ENCODE measurements at regions not wholly inside any gene's neighbourhood (a gene's known extent, or its start where the extent isn't known, plus 50 kb on each side); places are given as distances from the start of the nearest gene placed in this dataset.
"Not testable (repeated sequence)": the region's sequence is repeated elsewhere in the genome, so short reads cannot be mapped to it uniquely, and the experiment has no call there.

- no peak for DNase-seq
These were observed 1690.7 kb upstream of the TMEFF2 start for GRCh38 chr2:193885419-193885818.

DNA sequence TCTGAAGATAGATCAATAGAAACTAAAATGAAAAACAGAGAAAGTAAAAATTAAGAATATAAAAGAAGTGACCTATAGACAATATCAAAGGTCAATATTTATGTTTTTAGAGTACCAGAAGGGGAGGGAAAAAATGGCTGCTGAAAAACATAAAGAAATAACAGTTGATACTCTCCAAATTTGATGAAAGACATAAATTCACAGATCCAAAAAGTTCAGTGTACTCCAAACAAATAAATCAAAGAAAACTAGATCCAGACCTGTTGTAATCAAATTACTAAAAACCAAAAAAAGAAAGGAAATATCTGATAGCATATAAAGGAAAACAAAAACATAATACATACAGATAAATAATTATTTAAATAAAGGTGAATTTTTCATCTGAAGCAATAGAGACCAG is 1689.1 kb upstream of the TMEFF2 start:
- no peak for DNase-seq

- no peak for DNase-seq
These were observed 1682.2 kb upstream of the TMEFF2 start for GRCh38 chr2:193876980-193877379.

DNA sequence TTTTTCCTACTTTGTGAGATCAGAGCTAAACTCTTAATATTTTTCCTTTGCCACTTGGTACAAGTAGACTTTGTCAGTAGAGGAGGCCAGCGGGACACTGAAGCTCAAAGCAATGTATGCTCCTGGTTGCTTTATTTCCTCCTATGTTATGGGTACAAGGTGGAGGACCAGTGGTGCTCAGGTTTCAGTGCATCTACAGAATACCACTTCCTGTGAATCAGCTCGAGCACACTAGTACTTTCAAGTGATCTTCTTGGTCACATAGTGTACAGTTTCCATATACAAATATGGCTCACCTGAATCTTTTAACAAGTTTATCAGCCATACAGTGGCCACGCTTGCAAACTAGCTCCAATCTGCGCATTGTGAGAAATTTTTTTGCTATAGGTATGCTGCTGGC is 1674.8 kb upstream of the TMEFF2 start:
- no peak for DNase-seq

DNA sequence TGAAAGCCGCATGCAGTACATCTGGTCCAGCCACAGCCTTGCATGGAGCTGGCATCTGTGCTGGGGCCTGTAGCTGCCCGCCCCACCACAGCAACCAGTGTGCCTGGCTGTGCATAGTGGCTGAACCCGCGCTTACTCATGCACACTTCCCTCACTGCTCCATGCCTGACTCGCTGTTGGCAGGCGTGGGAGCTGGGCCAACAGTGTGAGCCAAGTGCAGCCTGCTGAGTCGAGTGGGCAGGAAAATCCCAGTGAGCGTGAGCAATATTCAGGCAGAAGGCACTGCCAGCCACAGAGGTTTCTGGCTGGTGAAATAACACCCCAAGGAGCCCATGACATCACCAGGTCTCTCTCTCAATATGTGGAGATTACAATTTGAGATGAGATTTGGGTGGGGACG is 1674.1 kb upstream of the TMEFF2 start:
- no peak for DNase-seq

DNA sequence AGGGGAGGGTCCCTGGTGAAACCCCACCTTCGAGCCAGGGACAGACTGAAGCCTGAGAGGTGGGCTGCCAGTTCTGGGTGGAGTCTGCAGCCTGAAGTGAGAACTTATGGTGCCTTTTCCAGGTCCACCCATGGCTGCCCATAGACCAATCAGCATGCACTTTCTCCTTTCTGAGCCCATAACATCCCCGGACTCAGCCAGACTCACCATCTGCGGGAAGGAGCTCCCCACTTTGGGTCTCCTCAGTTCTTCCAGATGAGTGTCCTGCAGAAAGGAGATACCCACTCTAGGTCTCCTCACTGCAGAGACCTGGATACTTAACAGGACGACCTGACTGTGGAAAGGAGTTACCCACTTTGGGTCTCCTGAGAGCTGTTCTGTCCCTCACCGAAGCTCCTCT is 1673.4 kb upstream of the TMEFF2 start:
- no peak for DNase-seq

DNA sequence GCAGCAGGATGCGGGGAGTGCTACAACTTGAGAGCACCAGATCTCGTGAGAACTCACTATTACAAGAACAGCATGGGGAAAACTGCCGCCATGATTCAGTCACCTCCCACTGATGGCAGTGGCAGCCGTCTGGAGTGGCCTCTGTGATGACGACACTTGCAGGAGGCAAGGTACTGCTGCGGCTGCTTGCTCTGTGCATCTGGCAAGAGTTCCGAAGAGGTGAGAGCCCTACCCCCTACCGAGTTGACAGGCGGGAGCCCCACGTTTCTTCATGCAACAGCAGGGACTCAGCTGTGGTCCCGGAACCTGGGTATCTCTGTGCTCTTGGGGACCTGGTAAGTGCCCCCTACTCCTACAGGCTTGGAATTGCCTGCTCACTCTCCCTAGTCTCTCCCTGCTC is 1672.7 kb upstream of the TMEFF2 start:
- no peak for DNase-seq

- no peak for DNase-seq
These were observed 1666.8 kb upstream of the TMEFF2 start for GRCh38 chr2:193861557-193861956.

- no peak for DNase-seq
These were observed 1653.3 kb upstream of the TMEFF2 start for GRCh38 chr2:193847991-193848390.

DNA sequence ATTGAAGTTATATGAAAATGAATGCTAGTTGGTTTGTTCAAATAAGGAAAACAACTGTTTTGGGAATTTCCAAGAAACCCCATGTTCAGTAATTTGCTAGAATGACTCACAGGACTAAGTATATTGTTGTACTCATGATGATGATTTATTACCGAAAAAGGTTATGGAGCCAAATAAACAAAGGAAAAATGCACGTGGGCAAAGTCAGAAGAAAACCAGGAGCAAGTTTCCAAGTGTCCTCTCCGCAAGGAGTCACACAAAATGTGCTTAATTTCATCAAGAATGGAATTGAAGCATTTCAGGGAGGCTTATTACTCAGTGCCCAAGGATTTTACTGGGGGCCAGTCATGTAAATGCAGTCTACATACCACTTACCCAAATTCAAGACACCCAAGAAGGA is 1652.4 kb upstream of the TMEFF2 start:
- no peak for DNase-seq

DNA sequence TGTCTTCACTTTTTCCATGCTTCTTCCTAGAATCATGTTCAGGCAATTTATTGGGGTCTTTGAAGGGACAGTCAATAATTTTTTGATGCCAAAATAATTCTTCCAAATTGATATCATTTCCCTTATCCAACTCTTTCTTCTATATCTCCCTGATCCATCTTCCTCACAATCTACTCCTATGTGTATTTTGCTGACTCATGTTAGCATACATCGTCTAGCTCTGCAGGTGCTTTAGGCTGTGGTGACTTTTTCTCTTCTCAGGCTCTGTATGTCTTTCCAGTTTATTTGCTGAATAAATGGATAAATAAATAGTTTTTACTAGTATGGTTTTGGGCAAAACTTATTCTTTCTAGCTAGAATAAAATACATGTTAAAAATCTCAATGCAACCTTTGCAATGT is 1650.9 kb upstream of the TMEFF2 start:
- DNase-seq = no peak

GRCh38 chr2:193843675-193844074 is 1648.9 kb upstream of the TMEFF2 start:
- DNase-seq = no peak

DNA sequence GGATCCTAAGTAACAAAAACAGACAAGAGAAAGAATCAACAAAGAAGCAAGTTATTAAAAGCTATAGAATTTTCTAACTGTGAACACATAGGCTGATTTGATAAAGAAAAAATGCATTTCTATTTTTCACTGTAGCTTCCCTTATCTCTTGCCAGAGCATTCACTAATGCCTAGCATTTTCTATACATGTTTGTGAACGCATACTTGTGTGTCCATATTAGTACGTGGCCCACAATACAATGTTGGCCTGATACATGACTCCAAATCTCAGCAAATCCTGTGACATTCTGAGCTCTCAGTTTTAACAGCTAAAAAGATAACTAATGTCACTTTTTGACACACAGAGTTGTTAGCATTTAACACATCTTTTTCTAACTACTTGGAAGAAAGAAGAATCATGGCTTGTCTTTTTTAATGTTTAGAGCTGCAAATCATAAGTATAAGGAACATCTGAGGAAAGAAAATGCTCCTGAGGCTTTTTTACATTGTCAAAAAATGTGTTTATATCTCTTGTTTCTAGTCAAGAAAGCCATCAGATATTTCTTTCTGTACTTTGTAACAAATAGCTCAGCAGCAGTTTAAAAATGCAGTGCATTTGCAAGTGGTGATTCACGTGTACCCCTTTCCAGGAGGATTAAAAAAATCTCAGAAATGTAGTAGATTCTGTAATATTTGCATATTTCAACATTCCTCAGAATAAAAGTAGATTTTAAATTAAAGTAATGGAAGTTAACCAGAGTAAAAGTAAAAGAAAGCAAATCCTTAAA is 1646.8 kb upstream of the TMEFF2 start:
- no peak for DNase-seq

- no peak for DNase-seq
These were observed 1642.5 kb upstream of the TMEFF2 start for GRCh38 chr2:193837111-193837738.

GRCh38 chr2:193836424-193837006 is 1641.8 kb upstream of the TMEFF2 start:
- DNase-seq = not testable (repeated sequence)

DNA sequence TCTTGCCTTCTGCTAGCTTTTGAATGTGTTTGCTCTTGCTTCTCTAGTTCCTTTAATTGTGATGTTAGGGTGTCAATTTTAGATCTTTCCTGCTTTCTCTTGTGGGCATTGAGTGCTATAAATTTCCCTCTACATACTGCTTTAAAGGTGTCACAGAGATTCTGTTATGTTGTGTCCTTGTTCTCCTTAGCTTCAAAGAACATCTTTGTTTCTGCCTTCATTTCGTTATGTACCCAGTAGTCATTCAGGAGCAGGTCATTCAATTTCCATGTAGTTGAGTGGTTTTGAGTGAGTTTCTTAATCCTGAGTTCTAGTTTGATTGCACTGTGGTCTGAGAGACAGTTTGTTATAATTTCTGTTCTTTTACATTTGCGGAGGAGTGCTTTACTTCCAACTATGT is 1639.2 kb upstream of the TMEFF2 start:
- not testable (repeated sequence) for DNase-seq

DNA sequence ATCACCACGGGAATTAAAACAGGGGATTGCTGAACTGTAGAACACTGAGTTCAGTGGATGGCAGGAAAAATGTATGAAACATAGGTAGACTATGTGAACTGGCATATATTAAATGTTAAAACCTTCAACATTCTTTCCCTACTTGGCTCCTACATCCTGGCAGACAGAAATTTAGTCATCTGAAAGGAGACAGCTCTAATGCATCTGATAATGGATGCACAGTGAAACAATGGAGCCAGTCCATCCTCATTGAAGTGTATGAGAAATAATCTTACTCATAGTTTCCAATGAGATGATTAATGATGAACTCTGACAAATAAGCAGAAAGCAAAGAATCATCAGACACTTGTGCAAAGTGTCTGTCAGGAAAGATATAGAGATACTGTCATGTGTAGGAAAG is 1629.7 kb upstream of the TMEFF2 start:
- DNase-seq = no peak

DNA sequence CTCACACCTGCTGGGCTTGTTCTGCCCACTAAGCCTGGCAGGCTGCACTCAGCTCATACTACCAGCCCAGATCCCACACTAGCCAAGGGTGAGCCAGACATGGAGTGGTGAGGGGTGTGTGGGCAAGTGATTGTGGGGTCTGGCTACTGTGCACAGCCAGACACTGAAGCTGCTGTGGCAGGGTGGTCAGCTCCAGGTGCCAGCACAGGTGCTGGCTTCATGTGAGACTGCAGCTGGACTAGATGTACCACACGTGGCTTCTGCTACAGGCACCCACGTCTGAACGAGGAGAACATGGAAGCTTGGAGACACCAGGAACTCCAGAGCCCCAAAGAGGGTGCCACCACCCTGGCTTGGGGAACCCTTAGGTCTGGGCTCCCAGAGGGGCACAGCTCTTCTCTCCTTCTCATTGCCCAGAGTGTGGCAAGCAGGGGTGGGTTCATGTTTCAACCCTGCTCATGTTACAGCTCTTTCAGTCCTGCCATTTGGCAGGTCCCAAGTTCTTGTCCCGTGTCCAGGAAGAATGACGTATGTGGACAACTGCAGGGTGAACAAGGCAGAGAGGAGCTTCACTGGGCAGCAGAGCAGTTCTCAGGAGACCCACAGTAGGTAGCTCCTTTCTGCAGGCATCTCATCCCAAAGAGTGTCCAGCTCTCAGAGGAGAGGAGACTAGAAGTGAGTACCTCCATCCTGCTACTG is 1624.2 kb upstream of the TMEFF2 start:
- no peak for DNase-seq

GRCh38 chr2:193816008-193816407 is 1621.3 kb upstream of the TMEFF2 start:
- no peak for DNase-seq

DNA sequence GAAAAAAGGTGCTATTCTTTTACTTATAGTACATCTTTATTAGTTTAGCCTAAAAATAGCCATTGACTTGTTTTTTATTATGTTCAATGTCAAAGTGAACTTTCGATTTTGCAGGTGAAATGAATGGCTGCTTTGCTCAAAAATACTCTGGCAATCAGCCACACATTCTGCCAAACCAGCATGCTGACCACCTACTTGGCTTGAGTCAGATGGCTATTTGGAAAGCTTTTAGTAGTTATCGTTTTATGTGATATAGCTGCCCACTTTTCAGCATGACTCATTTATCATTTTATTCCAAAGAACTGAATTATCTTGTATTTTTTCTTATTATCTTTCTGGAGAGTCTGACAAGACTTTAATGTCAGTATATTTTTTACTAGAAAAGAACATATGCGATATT is 1615.8 kb upstream of the TMEFF2 start:
- DNase-seq = no peak

DNA sequence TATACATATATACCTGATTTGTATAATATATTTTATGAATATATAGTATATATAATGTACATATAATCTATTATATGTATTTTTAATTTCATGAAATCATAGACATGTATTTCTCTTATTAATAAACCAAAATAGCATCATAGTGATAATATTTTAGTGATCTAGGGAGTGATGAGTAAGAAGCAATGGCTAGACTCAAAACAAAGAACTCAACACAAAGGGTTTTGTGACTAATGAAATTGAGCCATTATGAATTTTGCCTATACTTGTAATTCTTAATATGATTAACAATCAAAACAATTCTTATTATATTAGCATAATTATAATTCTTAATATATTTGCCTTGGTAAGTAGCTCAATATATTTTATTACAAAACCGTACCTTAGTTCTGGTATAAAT is 1614.1 kb upstream of the TMEFF2 start:
- no peak for DNase-seq

- no peak for DNase-seq
These were observed 1611.5 kb upstream of the TMEFF2 start for GRCh38 chr2:193806088-193806774.

DNA sequence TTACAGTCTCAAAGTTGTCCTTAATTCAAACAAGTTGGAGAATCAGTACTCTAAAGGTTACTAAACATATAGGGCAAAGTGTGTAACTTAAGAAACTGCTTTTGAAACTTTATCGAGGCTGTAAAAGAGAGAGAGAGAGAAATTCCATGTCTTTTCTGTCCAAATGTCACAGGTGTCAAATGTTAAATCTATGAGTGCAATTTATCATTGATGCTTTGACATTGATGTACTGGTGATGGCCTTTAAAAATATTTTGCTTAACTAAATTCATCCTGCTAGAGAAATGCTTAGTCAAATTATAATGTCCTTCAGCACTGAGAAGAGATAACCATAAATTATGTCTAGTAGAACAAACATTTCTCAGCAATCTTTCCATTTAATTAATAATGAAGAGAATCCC is 1602.1 kb upstream of the TMEFF2 start:
- no peak for DNase-seq
